SW 1271 (cell line): ENCODE measurements at regions not wholly inside any gene's neighbourhood (a gene's known extent, or its start where the extent isn't known, plus 50 kb on each side); places are given as distances from the start of the nearest gene placed in this dataset.

Experiments
- DNase-seq, 2 experiments: peaks; one replicate each; lab custom pipeline; 2025; lab: John Stamatoyannopoulos, UW

- no peak for DNase-seq
Measured at GRCh38 chr9:79264041-79264440, 307.7 kb upstream of the TLE4 start.

- no peak for DNase-seq
Measured at GRCh38 chr9:79264511-79265355, 307.0 kb upstream of the TLE4 start.

GRCh38 chr9:79266986-79267385 is 304.8 kb upstream of the TLE4 start:
- DNase-seq = no peak

- DNase-seq = no peak
Measured at GRCh38 chr9:79268806-79269205, 303.0 kb upstream of the TLE4 start.

GRCh38 chr9:79273311-79273710 is 298.5 kb upstream of the TLE4 start:
- DNase-seq = no peak

GRCh38 chr9:79279356-79279755 is 292.4 kb upstream of the TLE4 start:
- DNase-seq = no peak

GRCh38 chr9:79280691-79281090 is 291.1 kb upstream of the TLE4 start:
- no peak for DNase-seq

- no peak for DNase-seq
Measured at GRCh38 chr9:79284081-79284480, 287.7 kb upstream of the TLE4 start.

GRCh38 chr9:79286992-79287707 is 284.6 kb upstream of the TLE4 start:
- DNase-seq = no peak

- DNase-seq = no peak
Measured at GRCh38 chr9:79287708-79288290, 284.0 kb upstream of the TLE4 start.

- no peak for DNase-seq
Measured at GRCh38 chr9:79289856-79290255, 281.9 kb upstream of the TLE4 start.

GRCh38 chr9:79292731-79293280 is 279.0 kb upstream of the TLE4 start:
- no peak for DNase-seq

GRCh38 chr9:79300068-79300467 is 271.7 kb upstream of the TLE4 start:
- no peak for DNase-seq

- DNase-seq = no peak
Measured at GRCh38 chr9:79301085-79301484, 270.7 kb upstream of the TLE4 start.

- DNase-seq = no peak
Measured at GRCh38 chr9:79301551-79302391, 270.0 kb upstream of the TLE4 start.

GRCh38 chr9:79302569-79302968 is 269.2 kb upstream of the TLE4 start:
- no peak for DNase-seq

GRCh38 chr9:79308012-79308411 is 263.8 kb upstream of the TLE4 start:
- no peak for DNase-seq

- no peak for DNase-seq
Measured at GRCh38 chr9:79312686-79313421, 258.9 kb upstream of the TLE4 start.

- DNase-seq = no peak
Measured at GRCh38 chr9:79325501-79325900, 246.3 kb upstream of the TLE4 start.

- DNase-seq = no peak
Measured at GRCh38 chr9:79329861-79330260, 241.9 kb upstream of the TLE4 start.

GRCh38 chr9:79334001-79334400 is 237.8 kb upstream of the TLE4 start:
- no peak for DNase-seq
